ENCODE measurements at regions not wholly inside any gene's neighbourhood (a gene's known extent, or its start where the extent isn't known, plus 50 kb on each side); places are given as distances from the start of the nearest gene placed in this dataset.
"Not testable (repeated sequence)": the region's sequence is repeated elsewhere in the genome, so short reads cannot be mapped to it uniquely, and the experiment has no call there.

DNA sequence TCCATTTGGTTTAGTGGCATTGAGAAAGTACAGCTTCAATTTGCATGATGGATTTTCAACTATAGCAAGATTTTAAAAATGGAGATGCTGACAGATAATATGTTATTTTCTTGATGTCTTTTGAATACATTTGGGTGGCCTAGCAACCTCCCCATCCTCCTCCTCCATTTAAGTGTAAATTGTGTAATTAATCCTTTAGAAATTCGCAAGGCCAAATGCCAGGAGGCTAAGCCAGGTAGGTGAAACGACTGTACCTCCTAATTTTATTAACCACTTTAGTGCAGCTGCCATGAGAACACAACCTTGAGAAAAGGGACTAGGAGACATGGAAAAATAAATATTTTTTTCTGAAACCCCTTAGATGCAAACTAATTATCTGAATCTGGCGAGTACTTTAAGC lies 248.8 kb downstream of the MRPS30 start:
- no peak for DNase-seq

GRCh38 chr5:45060724-45061123 lies 252.0 kb downstream of the MRPS30 start:
- no peak for DNase-seq

GRCh38 chr5:45062044-45062443 lies 253.3 kb downstream of the MRPS30 start:
- DNase-seq, result no peak

DNA sequence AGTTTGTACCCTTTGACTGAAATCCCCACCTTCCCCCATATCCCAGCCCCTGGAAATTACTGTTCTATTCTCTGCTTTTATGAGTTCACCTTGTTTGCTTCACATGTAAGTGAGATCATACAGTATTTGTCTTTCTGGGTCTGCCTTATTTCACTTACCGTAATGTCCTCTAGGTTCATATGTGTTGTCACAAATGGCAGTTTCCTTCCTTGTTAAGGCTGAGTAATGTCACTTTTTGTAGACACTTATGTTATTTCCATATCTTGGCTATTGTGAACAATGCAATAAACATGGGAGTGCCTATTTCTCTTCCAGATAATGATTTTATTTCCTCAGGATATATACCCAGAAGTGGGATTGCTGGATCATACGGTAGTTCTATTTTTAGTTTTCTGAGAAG lies 272.3 kb downstream of the MRPS30 start:
- DNase-seq, result no peak

DNA sequence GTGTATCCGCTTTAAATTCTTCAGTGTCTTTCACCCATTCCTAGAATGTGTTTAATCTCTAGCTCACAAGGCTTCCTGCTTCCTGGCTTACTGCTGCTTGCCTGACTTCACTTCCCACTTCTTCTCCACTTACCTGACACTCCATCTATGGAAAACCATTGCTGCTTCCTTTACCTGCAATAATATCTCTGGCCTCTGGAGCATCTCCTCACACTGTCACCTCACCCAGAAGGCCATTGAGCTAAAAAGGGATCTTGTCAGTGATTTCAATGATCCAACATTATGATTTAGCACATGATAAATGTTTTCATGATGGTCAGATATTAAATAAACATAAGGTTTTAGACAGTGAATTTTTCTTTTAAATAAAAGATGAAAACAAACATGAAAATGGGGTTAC lies 281.1 kb downstream of the MRPS30 start:
- DNase-seq, result no peak

DNA sequence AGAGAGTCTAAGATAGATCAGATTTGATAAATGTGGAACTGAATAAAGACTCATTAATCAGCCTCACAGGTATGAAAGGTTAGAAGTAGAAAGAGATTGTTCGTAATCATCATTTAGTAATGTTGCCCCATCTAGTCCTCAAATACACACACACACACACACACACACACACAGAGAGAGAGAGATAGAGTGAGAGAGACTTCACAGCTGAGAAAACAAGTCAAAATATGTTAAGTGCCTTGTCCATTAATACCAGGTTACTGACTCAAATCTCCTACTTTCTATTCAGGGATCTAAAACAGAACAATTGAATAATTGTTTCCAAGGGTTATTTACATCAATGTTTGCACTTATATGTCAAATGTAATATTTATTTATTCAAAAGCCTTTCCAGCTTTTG lies 284.6 kb downstream of the MRPS30 start:
- no peak for DNase-seq

GRCh38 chr5:45094876-45095440 lies 286.2 kb downstream of the MRPS30 start:
- no peak for DNase-seq

DNA sequence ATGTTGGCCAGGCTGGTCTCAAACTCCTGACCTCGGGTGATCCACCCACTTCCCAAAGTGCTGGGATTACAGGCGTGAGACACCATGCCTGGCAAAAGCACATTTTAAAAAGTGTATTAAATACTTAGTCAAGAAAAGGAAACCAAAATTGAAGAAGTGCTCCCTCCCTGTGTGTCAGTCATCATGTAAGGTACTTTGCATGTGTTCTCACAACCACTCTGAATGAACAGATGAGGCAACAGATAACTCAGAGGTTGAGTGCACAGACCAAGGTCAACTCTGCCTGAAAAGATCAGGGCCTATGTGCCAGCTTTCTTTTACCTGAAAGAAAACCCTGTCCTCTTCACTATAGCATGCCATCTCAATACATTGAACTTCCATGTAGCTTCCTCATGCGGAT lies 289.7 kb downstream of the MRPS30 start:
- DNase-seq, result no peak

DNA sequence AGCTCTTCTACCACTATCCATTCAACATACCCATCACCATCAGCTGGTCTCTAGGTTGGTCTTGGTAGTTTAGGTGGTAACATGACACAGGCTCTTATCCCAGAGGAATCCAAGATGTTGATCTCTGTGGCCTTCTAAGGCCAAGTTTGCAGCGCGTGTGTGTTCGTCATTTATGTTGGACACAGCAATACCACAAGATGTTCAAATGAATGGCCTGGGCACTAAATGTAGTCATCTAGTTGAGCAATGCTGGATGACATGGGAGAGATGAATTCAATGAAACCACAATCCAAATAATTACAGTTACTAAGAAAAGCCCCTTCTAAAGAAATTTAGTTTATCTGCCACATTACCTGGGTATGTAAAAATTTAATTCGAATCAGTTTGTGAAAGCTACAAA lies 292.4 kb downstream of the MRPS30 start:
- DNase-seq, result no peak

DNA sequence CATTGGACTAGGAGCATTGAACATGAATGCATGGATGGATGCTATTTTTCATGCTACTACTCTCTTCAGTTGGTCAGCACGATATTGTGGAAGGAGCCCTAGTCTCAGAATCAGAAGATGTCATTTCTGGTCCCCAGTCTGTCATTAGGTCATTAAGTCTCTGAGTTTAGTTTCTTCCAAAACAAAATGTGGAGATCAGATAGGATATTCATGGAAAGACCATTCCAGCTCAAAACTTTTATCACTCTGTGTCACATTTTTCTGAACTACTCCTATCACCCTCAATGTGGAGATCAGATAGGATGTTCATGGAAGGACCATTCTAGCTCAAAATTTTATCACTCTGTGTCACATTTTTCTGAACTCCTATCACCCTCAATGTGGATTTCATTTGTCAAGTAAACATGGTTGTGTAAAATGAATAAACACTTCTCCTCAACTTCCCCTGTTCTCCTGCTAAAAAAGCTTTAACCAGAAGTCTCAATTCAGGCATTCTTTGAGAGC lies 296.8 kb downstream of the MRPS30 start:
- DNase-seq, result no peak

DNA sequence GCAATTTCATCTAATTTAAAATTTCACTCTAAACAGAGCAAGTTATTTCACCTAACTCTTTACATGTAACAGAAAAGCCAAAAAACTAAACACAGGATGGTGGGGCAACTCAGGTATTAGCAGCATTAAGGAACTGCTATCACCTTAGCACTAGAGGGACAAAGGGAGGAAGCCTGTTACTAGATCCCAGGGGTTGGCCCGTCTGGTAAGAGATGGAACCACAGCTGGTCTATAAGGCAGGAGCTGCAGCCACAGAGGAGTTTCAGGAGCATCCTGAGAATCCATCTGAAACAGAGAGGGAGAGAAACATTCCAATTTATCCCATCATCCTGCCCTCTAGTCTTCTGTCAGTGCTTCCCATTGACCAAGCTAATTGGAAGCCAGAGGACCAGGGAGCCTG lies 300.3 kb downstream of the MRPS30 start:
- no peak for DNase-seq

DNA sequence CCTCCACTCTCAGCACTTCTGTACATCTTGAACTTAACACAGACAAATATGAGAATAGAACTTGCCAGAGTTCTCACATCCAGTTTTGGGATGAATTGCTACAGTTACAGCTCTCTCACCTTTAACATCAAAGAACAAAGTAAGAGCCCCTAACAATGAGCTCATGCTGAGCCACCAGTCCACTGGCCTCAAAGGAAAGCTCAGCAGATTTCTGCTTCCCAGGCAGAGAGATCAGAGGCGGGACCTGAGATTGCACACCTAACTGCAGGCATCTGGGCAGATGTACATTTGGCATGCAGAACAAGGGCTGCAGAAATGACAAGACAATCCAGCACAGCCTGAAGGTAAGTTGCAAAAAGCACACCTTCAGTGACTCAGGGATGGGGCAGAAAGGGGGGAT lies 300.9 kb downstream of the MRPS30 start:
- DNase-seq, result no peak

GRCh38 chr5:45110399-45110798 lies 301.7 kb downstream of the MRPS30 start:
- no peak for DNase-seq

GRCh38 chr5:45113726-45114125 lies 305.0 kb downstream of the MRPS30 start:
- DNase-seq, result no peak

- no peak for DNase-seq
These were observed 324.2 kb downstream of the MRPS30 start for GRCh38 chr5:45132972-45133371.

GRCh38 chr5:45162974-45163373 lies 354.2 kb downstream of the MRPS30 start:
- DNase-seq, result no peak

DNA sequence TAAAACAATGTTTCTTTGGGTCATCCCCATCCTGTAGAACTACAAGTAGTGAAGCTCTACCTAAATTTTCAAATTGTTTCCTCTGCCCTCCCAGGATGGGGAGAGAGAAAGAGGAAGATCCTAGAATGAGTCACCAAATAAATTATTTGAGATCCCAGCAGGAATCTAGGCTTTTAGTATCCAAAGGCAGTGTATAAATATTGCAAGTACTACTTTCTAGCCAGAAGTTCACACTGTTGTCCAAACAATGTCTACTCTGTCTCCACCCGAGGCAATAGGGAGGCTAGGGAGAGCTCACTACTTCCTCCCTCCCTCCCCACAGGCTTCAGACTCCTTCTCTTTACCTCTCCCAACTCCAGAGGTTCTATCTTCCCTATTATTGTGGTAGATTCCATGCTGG lies 362.8 kb downstream of the MRPS30 start:
- DNase-seq, result no peak

DNA sequence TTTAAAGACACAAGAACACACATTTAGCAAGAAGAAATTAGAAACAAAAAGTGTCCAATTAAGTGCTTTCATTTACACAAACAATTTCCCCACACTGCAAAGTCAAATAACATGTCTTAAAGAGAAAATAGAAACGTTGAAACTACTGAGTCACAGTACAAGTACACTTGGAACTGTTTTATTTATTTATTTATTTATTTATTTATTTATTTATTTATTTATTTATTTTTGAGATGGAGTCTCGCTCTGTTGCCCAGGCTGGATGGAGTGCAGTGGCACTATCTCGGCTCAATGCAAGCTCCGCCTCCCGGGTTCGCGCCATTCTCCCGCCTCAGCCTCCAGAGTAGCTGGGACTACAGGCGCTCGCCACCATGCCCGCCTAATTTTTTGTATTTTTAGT lies 363.9 kb downstream of the MRPS30 start:
- not testable (repeated sequence) for DNase-seq

DNA sequence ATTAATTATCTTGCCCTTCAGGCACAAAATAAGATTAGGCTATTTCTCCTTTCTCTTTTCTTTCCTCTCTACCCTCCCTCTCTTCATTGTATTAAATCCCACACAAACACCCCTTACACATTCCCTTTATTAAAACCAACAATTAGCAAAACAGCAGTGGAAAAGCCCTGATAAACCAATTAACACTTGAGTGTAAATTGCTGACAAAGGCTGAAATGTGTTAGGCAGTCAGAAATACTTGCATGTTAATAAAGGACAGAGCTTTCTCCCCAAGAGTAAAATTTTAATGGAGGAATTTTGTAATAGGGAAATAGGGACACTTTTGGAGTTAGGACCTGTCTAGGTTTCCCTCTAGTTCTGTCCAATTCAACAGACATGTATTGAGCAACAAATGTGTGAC lies 370.9 kb downstream of the MRPS30 start:
- no peak for DNase-seq

DNA sequence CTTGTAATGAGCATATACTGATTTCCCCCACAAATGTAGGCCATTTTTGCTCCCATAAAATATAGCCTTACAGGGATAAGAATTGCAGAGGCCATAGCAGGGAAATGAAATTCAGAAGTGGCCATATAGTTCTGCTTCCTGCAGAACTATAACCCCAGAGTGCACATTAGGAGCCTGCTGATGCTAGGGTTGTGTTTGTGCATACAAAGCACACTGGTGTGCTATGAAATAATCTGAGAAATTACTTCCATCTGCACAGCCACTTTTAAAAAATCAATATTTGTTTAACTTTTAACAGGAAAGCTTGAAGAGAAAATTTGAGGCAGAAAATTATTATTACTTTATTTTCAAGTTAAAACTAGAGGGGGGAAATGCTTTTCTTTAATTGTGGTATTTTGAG lies 380.3 kb downstream of the MRPS30 start:
- no peak for DNase-seq

DNA sequence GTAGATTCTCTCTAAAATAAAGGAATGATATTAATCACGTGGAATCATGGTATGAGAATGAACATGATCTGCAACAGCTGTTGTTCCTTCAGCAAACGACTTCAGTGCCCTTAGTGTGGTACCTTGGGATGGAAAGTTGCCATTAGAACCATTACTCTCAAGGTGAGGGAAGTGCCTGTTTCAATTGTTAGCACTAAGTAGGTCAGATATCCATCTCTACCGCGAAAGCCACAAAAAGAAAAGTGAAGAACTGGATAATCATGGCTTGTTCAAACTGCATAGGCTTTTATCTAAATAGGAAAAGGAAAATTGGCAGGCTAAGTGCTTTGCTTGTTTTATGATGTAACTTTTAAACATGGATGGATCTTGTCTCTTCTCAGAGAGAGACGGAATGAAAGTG lies 380.7 kb downstream of the MRPS30 start:
- DNase-seq, result no peak

DNA sequence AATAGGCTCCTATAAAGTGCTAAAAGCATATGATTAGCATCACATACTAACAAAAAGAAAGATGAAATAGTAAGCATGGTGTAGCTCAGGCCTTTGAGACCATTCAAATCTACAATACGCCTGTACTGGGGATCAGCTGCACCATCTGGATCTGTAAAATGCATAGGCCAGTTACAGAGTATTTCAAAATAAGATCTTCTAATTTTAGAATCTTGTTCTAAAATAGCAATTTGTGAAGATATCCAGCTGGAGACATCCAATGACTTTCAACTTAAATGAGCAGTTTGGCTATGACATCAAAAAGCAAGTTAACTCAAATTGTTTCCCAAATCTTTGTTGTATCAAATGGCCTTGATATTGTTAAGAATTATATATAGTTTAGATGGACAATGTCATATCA lies 386.3 kb downstream of the MRPS30 start:
- no peak for DNase-seq
